NCI-H1417 (cell line): ENCODE measurements at regions not wholly inside any gene's neighbourhood (a gene's known extent, or its start where the extent isn't known, plus 50 kb on each side); places are given as distances from the start of the nearest gene placed in this dataset.
"Not testable (repeated sequence)": the region's sequence is repeated elsewhere in the genome, so short reads cannot be mapped to it uniquely, and the experiment has no call there.

ENCODE experiments used
- DNase-seq, 3 experiments: peaks; one replicate each; lab custom pipeline; 2025; lab: John Stamatoyannopoulos, UW

DNA sequence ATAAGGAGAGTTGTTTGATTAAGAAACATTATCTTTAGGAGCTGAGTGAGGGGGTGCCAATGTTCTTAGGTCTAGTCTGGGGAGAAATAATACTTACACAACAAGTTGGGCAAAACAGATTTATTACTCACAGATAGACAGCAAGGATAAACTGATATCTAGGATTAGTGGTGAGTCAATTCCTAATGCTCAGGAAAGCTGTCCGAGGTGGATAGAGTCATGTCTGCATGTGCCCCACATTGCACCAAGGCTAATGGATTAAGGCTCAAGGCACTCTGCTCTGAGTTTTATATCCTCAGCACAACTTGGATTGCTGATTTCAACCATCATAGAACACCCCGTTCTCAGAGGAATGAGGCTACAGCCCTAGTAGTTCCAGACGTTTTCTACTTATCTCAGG, 1042.3 kb downstream of the OTOL1 start:
- DNase-seq, result no peak

DNA sequence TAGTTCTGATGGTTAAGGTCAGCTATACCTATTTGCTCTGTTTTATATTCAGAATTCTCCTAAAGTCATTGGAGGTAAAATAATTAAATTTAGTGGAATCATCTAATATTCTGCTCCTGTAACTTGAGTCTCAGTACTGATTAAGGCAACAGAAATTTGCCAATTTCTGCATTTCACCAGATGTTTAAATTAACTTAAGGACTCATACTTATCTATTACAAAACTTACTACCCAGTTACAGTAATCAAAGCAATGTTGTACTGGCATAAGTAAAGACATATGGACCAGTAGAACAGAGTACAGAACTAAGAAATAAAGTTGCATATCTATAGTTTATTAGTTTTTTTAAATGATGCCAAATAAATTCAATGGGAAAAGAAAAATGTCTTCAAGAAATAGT, 1043.8 kb downstream of the OTOL1 start:
- no peak for DNase-seq

DNA sequence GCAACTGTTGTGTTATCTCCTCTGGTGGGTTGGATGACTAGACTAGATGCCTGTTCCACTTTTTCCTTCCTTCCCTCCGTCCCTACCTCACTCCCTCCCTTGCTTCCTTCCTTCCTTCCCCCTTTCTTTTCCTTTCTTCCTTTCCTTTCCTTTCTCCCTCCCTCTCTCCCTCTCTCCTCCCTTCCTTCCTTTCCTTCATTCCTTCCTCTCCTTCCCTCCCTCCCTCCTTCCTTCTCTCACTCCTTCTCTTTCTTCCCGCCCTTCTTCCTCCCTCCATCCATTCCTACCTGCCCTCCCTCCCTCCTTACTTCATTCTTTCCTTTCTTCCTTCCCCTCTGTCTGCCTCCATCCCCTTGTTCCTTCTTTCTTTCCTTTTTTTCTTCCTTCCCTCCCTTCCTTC, 1045.3 kb downstream of the OTOL1 start:
- DNase-seq, result no peak

DNA sequence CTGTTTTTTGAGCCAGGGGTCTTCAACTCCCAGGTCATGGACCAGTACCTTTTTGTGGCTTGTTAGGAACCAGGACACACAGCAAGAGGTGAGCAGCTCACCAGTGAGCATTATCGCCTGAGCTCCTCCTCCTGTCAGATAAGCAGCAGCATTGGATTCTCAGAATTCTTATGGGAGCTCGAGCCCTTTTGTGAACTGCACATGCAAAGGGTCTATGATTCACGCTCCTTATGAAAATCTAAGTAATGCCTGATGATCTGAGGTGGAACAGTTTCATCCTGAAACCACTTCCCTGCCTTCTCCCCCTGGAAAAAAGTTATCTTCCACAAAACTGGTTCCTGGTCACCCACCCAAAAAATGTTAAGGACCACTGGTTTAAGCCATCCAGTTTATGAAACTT, 1047.6 kb downstream of the OTOL1 start:
- DNase-seq, result no peak

DNA sequence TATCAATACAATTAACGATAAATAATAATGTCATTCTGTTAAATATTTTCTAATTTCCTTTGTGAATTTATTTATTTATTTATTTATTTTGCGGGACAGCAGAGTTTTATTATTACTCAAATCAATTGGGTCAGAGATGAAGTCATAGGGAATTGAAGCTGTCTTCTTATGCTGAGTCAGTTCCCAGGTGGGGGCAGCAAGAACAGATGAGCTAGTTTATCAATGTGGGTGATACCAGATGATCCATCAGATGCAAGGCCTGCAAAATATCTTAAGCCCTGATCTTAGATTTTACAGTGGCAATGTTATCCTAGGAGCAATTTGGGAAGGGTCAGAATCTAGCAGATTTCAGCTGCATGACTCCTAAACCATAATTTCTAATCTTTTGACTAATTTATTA, 1050.3 kb downstream of the OTOL1 start:
- no peak for DNase-seq

DNA sequence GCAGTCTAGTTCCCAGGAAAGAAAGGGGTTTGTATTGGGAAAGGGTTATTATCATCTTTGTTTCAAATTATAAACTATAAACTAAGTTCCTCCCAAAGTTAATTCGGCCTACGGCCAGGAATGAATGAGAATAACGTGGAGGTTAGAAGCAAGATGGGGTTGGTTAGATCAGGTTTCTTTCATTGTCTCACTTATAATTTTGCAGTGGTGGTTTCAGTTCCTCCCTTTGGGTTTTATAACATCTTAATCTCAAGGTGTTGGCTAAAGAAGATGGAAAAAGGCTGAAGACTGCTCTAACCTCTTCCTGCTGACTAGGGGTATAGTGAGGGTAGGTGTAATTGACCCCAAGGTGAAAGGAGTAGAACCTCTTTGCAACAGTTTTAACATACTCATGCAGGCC, 1050.7 kb downstream of the OTOL1 start:
- DNase-seq, result no peak

DNA sequence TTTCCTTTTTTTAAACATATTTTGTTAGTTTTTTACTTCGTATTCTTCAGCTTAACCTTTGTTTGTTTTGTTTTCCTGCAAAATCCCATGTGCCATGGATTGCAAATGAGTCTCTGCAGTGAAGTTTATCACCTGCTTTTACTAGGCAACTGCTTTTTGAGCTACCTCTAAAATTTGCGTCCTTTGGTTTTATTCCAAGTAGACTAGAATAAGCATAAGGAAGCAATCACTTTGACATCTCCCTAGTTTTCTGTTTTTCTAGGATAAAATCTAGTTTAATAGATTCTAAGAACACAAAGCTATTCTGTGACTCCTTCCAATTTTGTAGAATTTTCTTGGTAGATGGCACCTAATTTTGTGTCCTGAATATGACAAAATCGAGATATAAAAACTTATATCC, 1059.2 kb downstream of the OTOL1 start:
- no peak for DNase-seq

DNA sequence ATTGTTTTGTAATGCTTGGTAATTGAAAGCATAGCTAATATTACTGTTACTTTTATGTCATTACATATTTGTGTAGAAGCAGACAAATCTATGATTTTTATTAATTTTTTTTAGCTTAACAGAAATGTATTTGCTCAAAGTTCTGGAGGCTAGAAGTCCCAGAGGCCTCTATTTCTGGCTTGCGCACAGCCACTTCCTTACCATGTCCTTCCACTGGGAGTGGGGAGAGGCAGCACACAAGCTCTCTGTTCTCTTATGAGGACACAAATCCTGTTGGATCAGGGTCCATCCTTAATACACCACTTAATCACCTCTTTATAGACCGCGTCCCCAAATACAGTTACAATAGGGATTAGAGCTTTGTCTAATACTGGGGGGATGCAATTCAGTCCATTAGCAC, 1061.4 kb downstream of the OTOL1 start:
- no peak for DNase-seq

DNA sequence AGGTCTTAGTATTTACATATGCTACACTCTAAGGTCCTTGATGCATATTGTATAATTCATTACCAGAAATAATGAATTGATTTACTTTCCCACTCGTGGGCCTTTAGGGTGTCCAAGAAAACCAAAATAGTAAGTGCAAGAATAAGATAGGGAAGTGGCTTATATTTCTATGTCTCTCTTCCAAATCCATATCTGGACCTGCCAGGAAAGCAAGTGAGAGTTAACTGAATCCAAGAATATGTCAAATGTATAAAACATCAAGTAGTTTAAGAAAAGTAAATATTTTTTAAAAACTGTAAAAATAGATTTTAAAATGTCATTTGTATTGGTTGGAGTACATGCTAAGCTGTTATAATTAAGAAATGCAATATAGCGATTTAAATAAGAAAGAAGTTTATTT, 1072.1 kb downstream of the OTOL1 start:
- DNase-seq, result no peak

DNA sequence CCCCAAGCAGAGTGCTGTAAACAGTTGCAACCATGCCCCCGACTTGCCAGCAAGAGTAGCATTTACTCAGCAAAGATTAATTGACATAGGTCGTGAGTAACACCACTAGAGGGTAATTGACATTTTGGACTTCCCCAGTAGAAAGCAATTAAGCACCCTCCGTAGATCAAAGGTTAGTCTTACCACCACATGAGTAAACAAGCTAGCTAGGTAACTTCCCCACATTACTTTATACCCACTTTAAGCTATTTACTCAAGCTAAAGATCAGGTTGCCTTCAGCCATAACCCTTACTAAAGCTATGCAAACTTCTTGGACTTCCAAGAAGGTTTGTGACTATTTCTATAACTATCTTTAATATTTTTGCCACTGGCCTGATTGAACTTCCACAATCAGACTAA, 1072.7 kb downstream of the OTOL1 start:
- peak in 2 of 3 experiments; percentile 38 to 83 for DNase-seq

DNA sequence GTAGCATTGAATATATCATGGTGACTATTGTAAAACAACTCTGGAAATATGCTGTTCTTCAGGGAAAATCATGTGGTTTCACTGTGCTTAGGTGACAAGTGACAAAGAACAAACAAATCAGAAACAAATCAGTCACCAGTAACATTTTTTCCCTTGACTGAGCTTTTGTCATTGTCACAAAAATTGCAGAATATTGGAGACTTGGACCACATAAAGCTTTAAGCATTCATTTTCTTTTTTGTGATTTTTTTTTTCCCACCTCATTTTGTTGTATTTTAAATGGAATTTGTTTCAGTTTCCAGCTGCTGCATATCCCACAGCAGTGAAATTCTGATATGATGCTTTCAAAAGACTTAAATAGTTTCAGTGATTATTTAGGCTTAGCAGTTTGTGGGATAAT, 1088.4 kb downstream of the OTOL1 start:
- no peak for DNase-seq

DNA sequence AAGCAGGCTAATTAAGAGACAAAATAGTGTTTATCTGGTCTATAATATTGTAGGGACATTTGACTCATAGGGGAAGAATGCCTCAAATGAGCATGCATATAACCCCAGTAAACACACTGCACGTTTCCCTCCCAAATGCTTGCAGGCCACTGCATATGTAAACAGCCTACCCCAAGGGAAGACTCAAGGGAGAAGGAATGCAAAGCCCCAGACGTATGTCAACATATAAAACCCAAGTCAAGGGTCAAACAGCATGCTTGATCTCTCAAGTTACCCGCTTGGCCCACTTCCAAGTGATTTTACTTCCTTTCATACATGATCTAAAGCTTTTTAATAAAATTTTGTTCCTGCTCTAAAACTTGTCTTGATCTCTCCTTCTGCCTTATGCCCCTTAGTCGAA, 1090.0 kb downstream of the OTOL1 start:
- no peak for DNase-seq

DNA sequence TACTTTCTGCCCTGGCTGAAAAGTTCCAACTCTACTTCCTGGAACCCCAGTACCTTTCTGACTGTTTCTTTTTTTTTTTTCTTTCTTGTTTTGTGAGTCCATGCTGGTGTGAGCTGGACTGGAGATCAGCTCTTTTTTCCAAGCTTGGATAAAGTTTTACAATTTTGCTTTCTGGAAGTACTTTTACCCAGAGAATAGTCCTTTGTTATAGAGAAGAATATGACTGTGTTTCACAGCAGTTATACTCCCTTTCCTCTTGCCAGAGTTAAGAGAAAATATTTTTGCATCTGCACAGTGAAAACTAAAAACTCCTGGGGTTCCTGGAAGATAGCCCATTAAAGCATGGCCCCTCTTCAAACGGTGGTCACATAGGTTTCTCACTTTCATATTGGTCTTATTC, 1100.6 kb downstream of the OTOL1 start:
- no peak for DNase-seq

DNA sequence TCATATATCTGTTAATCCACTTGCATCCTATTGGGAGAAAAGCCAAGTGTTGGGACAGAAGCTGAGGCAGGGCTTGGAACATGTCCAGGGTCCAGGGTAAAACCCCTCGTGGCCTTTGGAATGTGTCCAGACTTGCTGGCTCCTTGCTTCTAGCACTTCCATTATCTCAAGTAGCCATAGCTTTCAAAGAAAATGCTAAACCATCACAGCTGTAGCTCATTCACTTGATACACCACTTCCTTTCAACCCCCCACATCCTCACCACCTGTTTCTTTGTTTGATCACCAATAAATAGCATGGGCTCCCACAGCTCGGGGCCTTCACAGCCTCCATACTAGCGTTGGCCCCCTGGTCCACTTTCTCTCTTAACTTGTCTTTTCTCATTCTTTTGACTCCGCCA, 1101.9 kb downstream of the OTOL1 start:
- DNase-seq, result peak in 2 of 3 experiments; percentile 54 to 87

DNA sequence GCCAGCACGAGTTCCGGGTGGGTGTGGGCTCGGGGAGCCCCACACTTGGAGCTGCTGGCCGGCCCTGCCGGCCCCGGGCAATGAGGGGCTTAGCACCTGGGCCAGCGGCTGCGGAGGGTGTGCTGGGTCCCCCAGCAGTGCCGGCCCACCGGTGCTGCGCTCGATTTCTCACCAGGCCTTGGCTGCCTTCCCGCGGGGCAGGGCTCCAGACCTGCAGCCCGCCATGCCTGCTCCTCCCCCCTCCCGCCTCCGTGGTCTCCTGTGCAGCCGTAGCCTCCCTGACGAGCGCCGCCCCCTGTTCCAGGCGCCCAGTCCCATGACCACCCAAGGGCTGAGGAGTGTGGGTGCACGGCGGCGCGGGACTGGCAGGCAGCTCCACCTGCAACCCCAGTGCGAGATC, 1103.1 kb downstream of the OTOL1 start:
- not testable (repeated sequence) for DNase-seq

DNA sequence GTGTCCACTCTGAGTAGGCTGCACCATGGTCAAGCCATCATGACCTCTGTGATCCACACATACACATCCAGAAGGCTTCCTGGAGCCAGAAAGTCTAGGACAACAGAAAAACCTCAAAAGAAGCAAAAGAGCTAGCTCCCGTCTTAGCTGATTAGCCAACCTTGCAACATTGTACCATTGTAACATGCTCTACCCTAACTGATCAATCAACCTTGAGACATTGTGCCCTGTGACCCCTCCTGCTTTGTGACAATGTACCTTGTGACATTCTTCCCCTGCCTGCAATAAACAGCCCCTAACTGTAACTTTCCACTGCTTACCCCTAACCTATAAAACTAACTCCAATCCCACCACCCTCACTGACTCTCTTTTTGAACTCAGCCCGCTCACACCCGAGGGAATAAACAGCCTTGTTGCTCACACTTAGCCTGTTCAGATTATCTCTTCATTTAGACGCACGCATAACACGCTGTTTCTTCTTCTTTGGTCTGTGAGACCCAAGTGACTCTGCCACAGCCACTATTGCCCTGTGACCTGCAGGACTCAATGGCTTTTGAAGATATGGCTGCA, 1104.6 kb downstream of the OTOL1 start:
- DNase-seq, result no peak

DNA sequence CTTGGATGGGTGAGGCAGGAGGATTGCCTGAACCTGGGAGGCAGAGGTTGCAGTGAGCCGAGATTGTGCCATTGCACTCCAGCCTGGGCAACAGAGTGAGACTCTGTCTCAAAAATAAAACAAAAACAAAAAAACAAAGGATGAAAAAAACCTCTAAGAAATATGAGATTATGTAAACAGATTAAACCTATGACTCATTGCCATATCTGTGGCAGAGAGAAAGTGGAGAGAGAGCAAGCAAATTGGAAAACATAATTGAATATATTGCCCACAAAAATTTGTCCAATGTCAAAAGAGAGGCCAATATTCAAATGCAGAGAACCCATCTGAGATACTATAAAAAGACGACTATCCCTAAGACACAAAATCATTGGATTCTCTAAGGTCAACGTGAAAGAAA, 1106.0 kb downstream of the OTOL1 start:
- no peak for DNase-seq

DNA sequence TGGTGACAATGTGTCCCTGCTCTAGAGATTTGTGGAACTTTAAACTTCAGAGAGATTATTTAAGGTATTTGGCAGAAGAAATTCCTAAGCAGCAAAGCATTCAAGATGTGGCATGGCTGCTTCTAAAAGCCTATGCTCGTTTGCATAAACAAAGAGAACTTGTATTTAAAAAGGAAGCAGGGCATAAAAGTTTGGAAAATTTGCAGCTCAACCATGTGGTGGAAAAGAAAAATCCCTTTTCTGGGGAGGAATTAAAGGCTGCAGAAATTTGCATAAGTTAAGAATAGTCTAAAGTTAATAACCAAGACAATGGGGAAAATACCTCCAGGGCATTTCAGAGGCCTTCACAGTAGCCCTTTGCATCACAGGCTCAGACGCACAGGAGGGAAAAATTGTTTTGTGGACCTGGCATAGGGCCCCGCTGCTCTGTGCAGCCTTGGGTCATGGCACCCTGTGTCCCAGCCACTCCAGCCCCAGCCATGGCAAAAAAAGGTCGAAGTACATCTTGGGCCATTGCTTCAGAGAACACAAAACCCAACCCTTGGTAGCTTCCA, 1109.1 kb downstream of the OTOL1 start:
- DNase-seq, result no peak

DNA sequence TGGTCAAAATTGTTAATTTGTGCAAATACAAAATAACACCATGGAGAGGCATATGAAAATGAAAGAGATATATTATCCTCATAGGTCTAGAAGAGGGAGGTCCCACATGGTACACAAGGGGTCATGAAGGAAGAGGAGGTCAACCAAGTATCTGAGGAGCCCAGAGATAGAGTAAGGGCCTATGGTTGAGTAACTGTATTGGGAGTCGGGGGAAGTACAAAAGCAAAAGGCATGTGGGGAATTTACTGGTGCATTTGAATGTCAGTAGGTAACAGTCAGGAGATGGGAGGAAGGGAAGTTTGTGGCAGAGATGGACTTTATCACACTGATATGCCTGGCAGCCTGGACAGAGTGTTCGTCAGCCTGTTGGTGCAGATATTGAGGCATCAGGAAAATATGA, 1113.7 kb downstream of the OTOL1 start:
- DNase-seq, result no peak

DNA sequence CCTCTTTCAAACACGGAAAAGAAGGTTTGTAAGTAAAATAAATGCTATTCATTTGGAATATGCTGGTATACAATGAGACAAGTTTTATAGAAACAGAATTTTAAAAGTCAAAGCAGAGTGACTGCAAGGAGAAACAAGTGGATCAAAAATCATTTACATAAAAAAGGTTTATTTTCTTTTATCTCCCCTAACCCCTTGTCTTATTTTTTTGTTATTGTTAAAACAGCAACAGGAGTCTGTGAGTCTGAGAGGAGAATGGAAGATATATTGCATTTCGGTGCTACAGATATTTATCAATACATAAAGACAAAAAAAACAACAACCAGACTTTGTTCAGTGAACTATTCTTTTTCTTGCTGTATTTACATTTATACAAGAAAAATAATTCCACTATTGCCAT, 1116.4 kb downstream of the OTOL1 start:
- no peak for DNase-seq

DNA sequence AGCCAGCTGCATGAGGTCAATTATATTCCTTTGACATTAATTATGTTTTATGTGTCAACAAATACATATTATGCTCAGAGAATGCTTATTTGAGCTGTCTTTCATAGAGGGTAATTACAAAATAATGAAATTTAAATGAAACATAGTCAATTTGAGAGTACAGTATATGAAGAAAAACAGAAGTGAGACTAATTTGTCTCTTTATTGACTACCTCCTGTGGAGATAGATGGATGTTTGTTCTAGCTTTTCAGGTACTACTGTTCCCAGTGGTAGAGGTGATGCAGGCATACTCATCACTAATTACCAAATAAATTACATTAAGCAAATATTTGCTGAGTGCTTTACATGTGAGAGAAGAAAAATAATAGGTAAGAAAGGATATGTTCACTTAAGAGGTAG, 1129.6 kb downstream of the OTOL1 start:
- peak in 2 of 3 experiments; percentile 74 to 99 for DNase-seq

DNA sequence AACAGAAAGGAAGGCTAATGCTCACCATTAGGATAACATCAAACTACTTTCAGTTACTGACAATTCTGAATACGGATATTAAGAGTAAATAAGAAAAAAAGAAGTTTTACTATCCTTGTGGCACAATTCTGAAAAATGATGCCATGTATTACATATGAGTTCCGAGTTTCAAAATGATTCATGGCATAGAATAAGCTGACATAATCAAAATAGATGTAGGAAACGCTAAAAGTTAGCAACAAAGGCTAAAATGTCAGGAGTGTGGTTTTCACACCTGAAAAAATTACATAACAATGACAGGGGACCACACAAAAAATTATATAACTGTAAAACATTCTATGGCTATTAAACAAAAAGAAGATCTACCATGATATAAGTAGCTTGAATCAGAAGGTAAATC, 1131.9 kb downstream of the OTOL1 start:
- DNase-seq, result no peak

DNA sequence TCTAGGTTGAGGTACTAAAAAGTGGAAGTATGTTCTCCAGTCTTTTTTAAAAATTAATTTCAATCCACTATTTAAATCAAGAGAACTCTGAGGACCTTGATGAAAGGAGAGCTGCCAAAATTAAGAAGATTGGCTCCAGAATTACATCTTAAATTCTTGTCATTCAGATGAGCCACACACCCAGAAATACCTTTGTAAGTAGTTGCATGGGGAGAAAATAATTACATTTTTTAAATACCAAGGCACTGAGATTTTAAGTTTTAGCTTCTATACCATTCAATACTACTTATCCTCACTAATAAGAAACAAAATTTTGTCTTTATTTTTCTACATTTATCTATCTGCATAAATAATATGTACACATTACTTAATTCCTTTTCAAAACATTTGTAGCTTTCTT, 1132.8 kb downstream of the OTOL1 start:
- DNase-seq, result no peak

DNA sequence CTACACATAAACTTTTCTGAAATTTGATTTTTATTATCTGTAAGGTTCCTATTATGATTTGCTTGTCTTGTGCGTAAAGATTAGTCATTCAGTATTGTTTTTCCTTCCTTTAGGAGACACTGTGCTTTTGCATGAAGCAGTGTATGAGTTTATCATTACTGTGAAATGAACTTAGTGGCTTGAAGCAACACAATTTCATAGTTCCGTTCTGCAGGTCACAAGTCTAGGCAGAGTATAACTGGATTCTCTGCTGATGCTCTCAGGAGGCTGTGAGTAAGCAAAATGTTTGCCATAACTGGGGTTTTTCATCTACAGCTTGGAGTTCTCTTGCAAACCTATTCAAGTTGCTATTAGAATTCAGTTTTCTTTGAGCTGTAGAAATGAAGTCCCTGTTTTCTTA, 1136.1 kb downstream of the OTOL1 start:
- no peak for DNase-seq

DNA sequence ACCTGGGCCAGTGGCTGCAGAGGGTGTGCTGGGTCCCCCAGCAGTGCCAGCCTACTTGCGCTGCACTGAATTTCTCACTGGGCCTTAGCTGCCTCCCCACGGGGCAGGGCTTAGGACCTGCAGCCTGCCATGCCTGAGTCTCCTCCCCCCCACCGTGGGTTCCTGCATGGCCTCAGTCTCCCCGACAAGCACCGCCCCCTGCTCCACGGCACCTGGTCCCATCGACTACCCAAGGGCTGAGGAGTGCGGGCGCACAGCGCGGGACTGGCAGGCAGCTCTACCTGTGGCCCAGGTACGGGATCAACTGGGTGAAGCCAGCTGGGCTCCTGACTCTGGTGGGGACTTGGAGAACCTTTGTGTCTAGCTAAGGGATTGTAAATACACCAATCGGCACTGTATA, 1143.6 kb downstream of the OTOL1 start:
- not testable (repeated sequence) for DNase-seq
